ENCODE measurements at regions not wholly inside any gene's neighbourhood (a gene's known extent, or its start where the extent isn't known, plus 50 kb on each side); places are given as distances from the start of the nearest gene placed in this dataset.

DNA sequence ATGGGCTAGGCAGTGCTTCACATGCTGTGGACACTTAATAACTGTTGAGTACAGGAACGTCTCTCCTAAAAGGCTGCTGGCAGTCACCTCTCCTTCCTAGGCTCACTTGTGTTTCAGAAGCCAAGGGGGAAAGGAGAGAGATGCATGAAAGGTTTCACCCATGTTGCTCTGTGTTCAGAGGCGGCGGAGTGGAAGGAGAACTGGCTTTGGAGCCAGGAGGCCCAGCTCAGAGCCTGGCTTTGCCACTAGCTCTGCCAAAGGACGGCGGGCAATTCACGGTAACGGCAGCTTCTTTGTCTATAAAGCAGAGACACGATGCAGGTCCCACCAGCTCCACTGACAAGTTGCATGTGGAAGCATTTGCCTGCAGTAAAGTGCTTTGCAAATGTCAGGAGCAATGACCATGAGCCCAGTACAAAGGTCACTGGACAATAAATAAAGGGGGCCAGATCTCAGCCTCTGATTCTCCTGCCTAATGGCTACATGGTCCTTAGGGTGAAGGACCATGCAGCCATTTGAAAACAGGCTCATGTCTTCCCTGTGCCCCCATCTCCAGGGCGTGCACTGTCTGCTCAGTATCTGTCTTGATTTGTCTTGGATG lies 171.7 kb upstream of the TLE3 start:
- DNase-seq, result no peak
- H3K9me3 ChIP-seq (replicated peaks in 1 of 3), result no peaks in the 10 kb centered on the region
- 91 to 97% (median 92%) methylated on average over 9 of the region's 9 CpGs for WGBS, 4 donors
- no peaks in the 10 kb centered on the region for H3K27me3 ChIP-seq
- no peak overlapping the region for H3K4me3 ChIP-seq
- no peak for TF ChIP-seq POLR2A (IDR thresholded peaks at IDR 0.05)
- TF ChIP-seq, protein P1, sequence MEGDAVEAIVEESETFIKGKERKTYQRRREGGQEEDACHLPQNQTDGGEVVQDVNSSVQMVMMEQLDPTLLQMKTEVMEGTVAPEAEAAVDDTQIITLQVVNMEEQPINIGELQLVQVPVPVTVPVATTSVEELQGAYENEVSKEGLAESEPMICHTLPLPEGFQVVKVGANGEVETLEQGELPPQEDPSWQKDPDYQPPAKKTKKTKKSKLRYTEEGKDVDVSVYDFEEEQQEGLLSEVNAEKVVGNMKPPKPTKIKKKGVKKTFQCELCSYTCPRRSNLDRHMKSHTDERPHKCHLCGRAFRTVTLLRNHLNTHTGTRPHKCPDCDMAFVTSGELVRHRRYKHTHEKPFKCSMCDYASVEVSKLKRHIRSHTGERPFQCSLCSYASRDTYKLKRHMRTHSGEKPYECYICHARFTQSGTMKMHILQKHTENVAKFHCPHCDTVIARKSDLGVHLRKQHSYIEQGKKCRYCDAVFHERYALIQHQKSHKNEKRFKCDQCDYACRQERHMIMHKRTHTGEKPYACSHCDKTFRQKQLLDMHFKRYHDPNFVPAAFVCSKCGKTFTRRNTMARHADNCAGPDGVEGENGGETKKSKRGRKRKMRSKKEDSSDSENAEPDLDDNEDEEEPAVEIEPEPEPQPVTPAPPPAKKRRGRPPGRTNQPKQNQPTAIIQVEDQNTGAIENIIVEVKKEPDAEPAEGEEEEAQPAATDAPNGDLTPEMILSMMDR (IDR thresholded peaks at IDR 0.05), result no peak
- H3K36me3 ChIP-seq (replicated peaks in 1 of 2), result no peaks in the 10 kb centered on the region
- peak overlapping the region in 1 of 5 donors; percentile 85 for H3K27ac ChIP-seq
- H3K4me1 ChIP-seq (replicated peaks in 1 of 2), result peaks cover 4 to 41% of the 10 kb centered on the region in 2 donors
- intact Hi-C loops (cut with DNase I), result no loop called here

DNA sequence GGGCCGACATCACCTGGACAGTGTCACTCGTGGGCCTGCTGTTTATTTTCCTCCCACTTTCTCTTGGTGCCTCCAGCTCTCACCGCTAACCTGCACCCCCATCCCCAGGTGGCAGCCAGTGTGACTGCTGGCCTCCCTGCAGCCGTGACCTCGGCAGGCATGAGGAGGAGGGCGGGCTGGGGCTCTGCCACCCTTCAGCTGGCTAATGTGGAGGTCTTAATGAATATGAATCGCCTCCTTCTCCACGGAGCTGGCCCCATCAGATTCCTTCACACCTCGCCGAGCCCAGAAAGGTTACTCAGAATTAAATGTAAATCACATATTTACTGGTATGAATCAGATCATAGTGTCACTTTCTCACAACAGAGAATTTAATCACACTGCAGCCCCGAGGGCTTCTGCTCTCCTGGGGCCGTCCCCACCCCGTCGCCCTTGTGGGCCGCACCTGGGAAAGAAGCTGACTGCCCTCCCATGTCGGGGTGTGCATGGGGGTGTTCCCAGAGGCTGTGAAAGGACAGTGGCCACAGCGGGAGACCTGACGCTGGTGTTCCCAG lies 171.1 kb upstream of the TLE3 start:
- 73 to 82% (median 79%) methylated on average over 12 to 18 of the region's 18 CpGs for WGBS, 4 donors
- Histone ChIP-seq H3K27ac (no peak overlapping the region), H3K4me1 (replicated peaks in 1 of 2) (peaks cover 4 to 45% of the 10 kb centered on the region in 2 donors), H3K27me3 (no peaks in the 10 kb centered on the region), H3K36me3 (replicated peaks in 1 of 2) (no peaks in the 10 kb centered on the region), H3K9me3 (replicated peaks in 1 of 3) (no peaks in the 10 kb centered on the region), H3K4me3 (no peak overlapping the region)
- no peak for DNase-seq
- TF ChIP-seq POLR2A (IDR thresholded peaks at IDR 0.05), result no peak
- TF ChIP-seq, protein P1 (IDR thresholded peaks at IDR 0.05), result no peak
- intact Hi-C loops (cut with DNase I), result no loop called here

DNA sequence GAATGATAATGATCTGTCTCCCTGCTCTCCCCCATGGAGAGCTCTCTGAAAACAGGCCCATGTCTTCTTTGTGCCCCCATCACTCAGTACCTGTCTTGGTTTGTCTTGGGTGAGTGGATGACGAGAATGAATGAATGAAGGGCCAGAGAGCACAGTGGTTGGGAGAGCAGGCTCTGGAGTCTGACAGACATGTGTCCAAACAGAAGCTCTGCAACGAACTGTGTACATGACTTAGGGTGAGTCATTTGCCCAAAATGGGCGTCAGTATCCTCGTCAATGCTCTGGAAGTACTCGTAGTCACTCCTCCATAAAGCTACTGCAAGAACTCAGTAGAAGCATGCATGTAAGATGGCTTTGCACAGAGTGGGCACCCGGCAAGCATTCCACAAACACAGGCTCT lies 170.2 kb upstream of the TLE3 start:
- DNase-seq, result no peak
- intact Hi-C loops (cut with DNase I), result no loop called here
- peaks cover 4 to 50% of the 10 kb centered on the region in 2 donors for H3K4me1 ChIP-seq (replicated peaks in 1 of 2)

DNA sequence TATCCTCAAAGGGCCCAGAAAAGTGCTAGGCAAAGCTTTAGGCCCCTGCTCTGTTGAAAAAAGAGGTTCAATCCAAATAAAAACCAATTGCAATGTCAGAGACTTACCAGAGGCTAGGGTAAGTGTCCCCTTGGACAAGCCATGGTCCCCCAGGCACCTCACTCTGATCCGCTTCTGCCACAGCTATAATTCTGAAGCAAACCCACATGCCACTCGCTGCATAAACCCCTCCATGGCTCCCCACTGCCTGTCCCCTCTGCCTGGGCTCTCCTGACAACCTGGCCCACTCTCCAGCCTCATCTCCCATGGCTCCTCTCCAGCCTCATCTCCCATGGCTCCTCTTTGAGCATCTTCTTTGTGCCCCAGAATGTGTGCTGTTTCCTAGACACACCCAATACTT lies 169.6 kb upstream of the TLE3 start:
- intact Hi-C loops (cut with DNase I), result no loop called here

More for the DNA sequence above, 170.2 kb upstream of the TLE3 start:
- no peak overlapping the region for H3K4me3 ChIP-seq
- WGBS, 4 donors, result 77 to 83% (median 81%) methylated on average over 5 to 6 of the region's 6 CpGs
- H3K36me3 ChIP-seq (replicated peaks in 1 of 2), result no peaks in the 10 kb centered on the region
- H3K9me3 ChIP-seq (replicated peaks in 1 of 3), result no peaks in the 10 kb centered on the region
- H3K27me3 ChIP-seq, result no peaks in the 10 kb centered on the region
- TF ChIP-seq POLR2A (IDR thresholded peaks at IDR 0.05), result no peak
- TF ChIP-seq, protein P1 (IDR thresholded peaks at IDR 0.05), result no peak
- no peak overlapping the region for H3K27ac ChIP-seq

More for the DNA sequence above, 169.6 kb upstream of the TLE3 start:
- Histone ChIP-seq H3K27ac (peak overlapping the region in 2 of 5 donors; percentile 34 to 85), H3K4me3 (no peak overlapping the region), H3K27me3 (no peaks in the 10 kb centered on the region), H3K9me3 (replicated peaks in 1 of 3) (no peaks in the 10 kb centered on the region), H3K4me1 (replicated peaks in 1 of 2) (peaks cover 4 to 50% of the 10 kb centered on the region in 2 donors), H3K36me3 (replicated peaks in 1 of 2) (no peaks in the 10 kb centered on the region)
- no peak for TF ChIP-seq POLR2A (IDR thresholded peaks at IDR 0.05)
- TF ChIP-seq, protein P1 (IDR thresholded peaks at IDR 0.05), result no peak
- DNase-seq, result no peak
- WGBS, 4 donors, result 94 to 100% (median 97%) methylated on average over 2 of the region's 2 CpGs
